Neural crest cell (in vitro differentiated cells): ENCODE measurements at regions not wholly inside any gene's neighbourhood (a gene's known extent, or its start where the extent isn't known, plus 50 kb on each side); places are given as distances from the start of the nearest gene placed in this dataset.
A peak's percentile ranks its signal among the peaks of the same experiment; 100 is the strongest.

Experiments
- DNase-seq: peaks from one replicate; pipeline ENCODE4 v3.0.0; 2021; ENCODE audit warnings: low read depth, mixed read lengths, low spot score
- H3K27ac Mint-ChIP-seq: one replicate; pipeline ENCODE4 v1.8.0; 2021; ENCODE audit warnings: mild to moderate bottlenecking, mixed read lengths; ENCODE audit not compliant: unreplicated experiment
- H3K27me3 Mint-ChIP-seq: 2 replicates; pipeline ENCODE4 v1.8.0; 2021; ENCODE audit warnings: low read depth, mild to moderate bottlenecking, mixed read lengths
- H3K36me3 Mint-ChIP-seq: 2 replicates; pipeline ENCODE4 v1.8.0; 2021; ENCODE audit warnings: low read depth, mild to moderate bottlenecking, mixed read lengths
- H3K4me1 Mint-ChIP-seq: 2 replicates; pipeline ENCODE4 v1.8.0; 2021; ENCODE audit warnings: mixed read lengths
- H3K4me3 Mint-ChIP-seq: one replicate; pipeline ENCODE4 v1.8.0; 2021; ENCODE audit warnings: mild to moderate bottlenecking, mixed read lengths
- H3K9me3 Mint-ChIP-seq: 2 replicates; pipeline ENCODE4 v1.8.0; 2021; ENCODE audit warnings: mixed read lengths
- TF ChIP-seq, protein P1 (sequence below): fragments of 200-600 bp; sonication (generic); conservative IDR thresholded peaks from 2 replicates; pipeline ENCODE4 v1.5.0; 2021; ENCODE audit warnings: antibody characterized with exemption, mild to moderate bottlenecking

DNA sequence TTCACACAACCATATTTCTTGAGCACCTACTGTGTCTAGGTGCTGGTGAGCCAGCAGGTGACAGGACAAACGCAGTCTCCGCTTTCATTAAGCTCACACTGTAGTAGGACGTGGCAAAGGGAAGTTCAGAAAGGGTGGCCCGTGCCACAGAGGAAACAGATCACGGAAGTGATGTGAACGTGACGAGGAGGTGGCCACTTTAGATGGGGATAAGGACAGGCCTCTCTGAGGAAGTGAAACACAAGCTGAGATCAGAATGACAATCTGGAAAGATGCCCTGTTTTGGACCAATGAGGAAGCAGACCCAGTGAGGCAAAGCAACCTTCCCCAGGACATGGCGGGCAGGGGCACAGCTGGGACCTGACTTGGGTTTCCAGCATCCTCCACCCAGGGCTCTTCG lies 127.4 kb upstream of the PRMT8 start:
- Mint-ChIP-seq H3K36me3 (no peaks in the 10 kb centered on the region), H3K4me1 (peaks cover 13% of the 10 kb centered on the region), H3K4me3 (peak overlapping the region; percentile 29), H3K27me3 (peaks cover 25% of the 10 kb centered on the region), H3K9me3 (no peaks in the 10 kb centered on the region), H3K27ac (no peak overlapping the region)
- TF ChIP-seq, protein P1, sequence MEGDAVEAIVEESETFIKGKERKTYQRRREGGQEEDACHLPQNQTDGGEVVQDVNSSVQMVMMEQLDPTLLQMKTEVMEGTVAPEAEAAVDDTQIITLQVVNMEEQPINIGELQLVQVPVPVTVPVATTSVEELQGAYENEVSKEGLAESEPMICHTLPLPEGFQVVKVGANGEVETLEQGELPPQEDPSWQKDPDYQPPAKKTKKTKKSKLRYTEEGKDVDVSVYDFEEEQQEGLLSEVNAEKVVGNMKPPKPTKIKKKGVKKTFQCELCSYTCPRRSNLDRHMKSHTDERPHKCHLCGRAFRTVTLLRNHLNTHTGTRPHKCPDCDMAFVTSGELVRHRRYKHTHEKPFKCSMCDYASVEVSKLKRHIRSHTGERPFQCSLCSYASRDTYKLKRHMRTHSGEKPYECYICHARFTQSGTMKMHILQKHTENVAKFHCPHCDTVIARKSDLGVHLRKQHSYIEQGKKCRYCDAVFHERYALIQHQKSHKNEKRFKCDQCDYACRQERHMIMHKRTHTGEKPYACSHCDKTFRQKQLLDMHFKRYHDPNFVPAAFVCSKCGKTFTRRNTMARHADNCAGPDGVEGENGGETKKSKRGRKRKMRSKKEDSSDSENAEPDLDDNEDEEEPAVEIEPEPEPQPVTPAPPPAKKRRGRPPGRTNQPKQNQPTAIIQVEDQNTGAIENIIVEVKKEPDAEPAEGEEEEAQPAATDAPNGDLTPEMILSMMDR: no peak
- DNase-seq: no peak

DNA sequence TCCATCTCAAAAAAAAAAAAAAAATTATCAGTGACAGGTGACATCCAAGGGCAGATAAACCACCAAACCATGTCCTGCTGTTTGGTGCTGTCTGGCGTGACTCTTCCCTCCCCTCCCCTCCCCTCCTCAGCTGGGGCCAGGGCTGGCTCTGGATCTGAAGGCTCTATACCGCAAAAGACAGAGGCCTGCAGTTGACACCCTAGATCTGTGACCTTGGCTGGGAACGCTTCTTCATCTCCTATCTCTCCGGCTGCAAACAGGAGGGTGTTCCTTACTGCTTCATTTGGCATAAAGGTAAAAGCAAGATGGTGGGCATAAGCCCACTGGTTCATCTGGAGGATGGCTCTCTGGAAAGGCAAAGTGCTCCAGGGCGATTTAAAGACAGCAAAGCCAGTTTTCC lies 126.8 kb upstream of the PRMT8 start:
- Mint-ChIP-seq H3K27ac (no peak overlapping the region), H3K4me3 (peak overlapping the region; percentile 71), H3K9me3 (no peaks in the 10 kb centered on the region), H3K36me3 (no peaks in the 10 kb centered on the region), H3K4me1 (peaks cover 9% of the 10 kb centered on the region), H3K27me3 (peaks cover 25% of the 10 kb centered on the region)
- no peak for DNase-seq
- TF ChIP-seq, protein P1: no peak

DNA sequence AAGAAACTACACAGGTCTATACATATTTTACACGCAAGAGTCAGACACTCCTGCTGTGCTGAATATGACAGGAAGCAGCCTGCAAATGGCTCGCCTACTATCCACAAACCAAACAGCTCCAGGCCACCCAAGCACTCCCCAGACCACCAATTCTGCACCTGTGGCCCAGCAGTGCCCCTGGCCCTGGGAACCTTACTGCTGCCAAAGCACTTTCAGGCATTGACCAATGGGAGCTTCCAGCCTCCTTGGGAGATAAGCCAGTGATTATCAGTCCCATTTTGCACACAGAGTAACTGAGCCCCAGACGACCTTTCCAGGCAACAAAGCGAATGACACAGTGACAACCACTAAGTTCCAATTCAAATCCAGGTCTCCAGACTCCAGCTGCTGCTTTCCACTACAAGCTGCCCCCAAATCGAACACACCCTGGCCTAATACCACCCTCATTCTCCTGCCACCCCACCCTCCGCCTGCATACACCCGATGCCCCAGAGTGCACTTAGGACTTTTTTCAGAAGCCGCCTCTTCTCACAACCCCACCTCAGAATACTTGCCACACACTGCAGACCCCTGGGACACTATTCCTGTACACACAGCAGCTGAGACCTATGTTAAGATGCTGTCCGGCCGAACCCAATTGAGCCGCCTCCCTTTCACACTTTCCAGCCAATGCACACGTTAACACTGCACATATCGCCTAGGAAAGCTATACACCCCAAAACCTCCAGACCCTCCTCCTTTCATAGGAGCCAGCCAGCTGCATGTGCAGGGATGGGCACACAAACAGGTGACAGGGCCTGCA lies 126.1 kb upstream of the PRMT8 start:
- Mint-ChIP-seq H3K36me3 (no peaks in the 10 kb centered on the region), H3K4me1 (peaks cover 8% of the 10 kb centered on the region), H3K9me3 (no peaks in the 10 kb centered on the region), H3K27ac (no peak overlapping the region), H3K4me3 (peak overlapping the region; percentile 71), H3K27me3 (peaks cover 25% of the 10 kb centered on the region)
- TF ChIP-seq, protein P1: no peak
- DNase-seq: no peak

DNA sequence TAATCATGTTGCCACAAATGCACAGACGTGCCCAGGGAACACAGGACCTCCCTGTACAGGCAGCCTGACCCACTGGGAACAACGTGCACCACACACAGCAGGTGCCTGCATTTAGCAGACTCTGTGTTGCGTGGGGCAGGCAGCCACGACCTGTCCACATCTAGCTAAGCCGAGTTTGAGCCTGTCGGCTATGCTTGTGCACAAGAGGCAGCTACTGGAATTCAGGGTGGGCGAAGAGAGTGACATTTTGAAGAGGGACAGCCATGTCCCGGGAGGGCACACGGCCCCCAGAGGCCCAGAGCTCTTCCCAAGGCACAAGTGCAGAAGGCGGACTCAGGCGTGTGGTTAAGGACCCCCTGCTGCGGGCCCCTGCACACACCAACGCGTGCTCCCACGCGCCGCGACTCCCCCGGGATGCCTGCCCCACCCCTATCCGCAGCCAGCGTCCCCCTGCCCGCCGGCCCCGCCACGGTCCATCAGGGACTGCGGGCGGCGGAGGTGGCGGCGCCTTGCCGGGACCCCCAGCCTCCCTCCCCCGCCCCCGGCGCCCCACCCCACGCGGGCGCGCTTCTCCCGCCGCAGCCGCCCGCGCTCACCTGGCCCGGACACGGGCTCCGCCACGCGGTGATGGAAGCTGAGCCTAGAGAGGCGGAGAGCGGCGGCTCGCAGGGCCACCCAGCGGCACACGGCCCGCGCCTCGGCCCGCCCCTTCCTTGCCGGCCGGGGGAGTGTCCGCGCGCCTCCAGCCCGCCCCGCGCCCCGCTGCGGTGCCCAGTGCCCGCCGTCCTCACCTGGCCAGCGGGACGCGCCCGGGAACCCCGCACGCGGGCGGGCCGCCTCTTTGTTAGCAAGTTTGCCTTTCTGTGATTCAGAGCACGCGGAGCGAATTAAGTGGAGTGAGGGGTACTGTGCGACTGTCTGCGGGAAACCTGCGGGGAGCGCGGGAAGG lies 125.3 kb upstream of the PRMT8 start:
- no peak for DNase-seq
- TF ChIP-seq, protein P1: no peak
- H3K27me3 Mint-ChIP-seq: peaks cover 31% of the 10 kb centered on the region
- H3K4me1 Mint-ChIP-seq: peaks cover 8% of the 10 kb centered on the region
- no peaks in the 10 kb centered on the region for H3K9me3 Mint-ChIP-seq
- no peak overlapping the region for H3K27ac Mint-ChIP-seq
- H3K36me3 Mint-ChIP-seq: no peaks in the 10 kb centered on the region
- H3K4me3 Mint-ChIP-seq: peak overlapping the region; percentile 71

DNA sequence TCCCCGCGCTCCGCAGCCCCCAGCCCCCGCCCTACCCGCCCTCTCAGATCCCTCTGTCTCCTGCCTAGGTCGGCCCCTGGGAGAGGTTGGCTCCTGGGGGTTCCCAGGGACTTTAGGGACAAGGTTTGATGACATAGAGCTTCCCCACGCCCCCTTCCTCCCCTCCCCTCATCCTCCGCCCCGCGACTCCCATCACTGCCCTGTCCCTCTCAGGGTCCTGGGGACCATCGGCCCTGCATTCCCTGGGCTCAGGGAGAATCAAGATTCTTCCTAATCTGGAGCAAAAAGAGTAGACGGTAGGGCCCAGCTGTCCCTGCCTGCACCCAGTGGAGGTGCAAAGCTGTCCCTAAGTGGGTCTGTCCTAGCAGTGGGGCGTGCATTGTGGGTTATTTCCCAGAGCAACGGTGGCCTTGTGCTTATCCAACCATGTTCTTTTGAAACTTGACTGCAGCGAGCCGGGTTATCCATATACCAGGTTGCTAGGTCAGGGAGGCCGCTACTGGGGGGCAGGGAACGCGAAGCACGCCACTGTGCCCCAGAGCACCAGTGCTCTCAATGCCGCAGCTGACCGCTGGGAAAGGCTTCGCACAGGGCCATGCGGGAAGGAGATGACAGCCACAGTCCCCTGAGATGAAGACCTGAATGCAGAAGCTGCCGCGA lies 124.4 kb upstream of the PRMT8 start:
- Mint-ChIP-seq H3K9me3 (no peaks in the 10 kb centered on the region), H3K36me3 (no peaks in the 10 kb centered on the region), H3K27me3 (peaks cover 35% of the 10 kb centered on the region), H3K4me3 (no peak overlapping the region), H3K27ac (no peak overlapping the region), H3K4me1 (peaks cover 8% of the 10 kb centered on the region)
- DNase-seq: no peak
- TF ChIP-seq, protein P1: no peak
